B cell (primary cell): ENCODE measurements at regions not wholly inside any gene's neighbourhood (a gene's known extent, or its start where the extent isn't known, plus 50 kb on each side); places are given as distances from the start of the nearest gene placed in this dataset.

Source experiments
- ATAC-seq: fragments of 200-7000 bp; cut with Tn5 transposase; one replicate; pipeline ENCODE4 v1.10.0; 2021; ENCODE audit warnings: low read depth, mild to moderate bottlenecking, moderate number of reproducible peaks, moderate library complexity
- CTCF ChIA-PET: fragments of 350-600 bp; sonication (Branson Sonifier 250); formaldehyde crosslinking; loops from one replicate; lab custom pipeline; 2021; ENCODE audit warnings: antibody characterized with exemption, inconsistent platforms; lab: Charles Lee
- POLR2A ChIA-PET: fragments of 350-600 bp; sonication (Branson Sonifier 250); formaldehyde crosslinking; loops from one replicate; lab custom pipeline; 2021; ENCODE audit warnings: antibody characterized with exemption; lab: Charles Lee
- DNase-seq: peaks from one replicate; pipeline ENCODE4 v3.0.0; 2013
- H2AFZ ChIP-seq: 2 replicates; pipeline ENCODE4 v1.6.1; 2012; ENCODE audit warnings: mild to moderate bottlenecking, low read depth, low read length; ENCODE audit not compliant: insufficient read depth, poor library complexity, severe bottlenecking
- H3K27ac ChIP-seq, 2 donors: 1 replicate in 1 of 2; 2 replicates in 1 of 2; pipeline ENCODE4 v1.5.1; 2012 to 2013; ENCODE audit warnings: low read length in 2 of 2, mild to moderate bottlenecking in 2 of 2, moderate library complexity in 1 of 2
- H3K27me3 ChIP-seq, 4 experiments: fragments of 200-600 bp in 1 of 4; sonication (generic) in 1 of 4; replicated peaks in 1 of 4; 1 replicate in 2 of 4; 2 replicates in 2 of 4; pipeline versions ENCODE4 v1.6.1 to v1.7.0; 2013 to 2016; ENCODE audit warnings: low read length in 3 of 4, mild to moderate bottlenecking in 2 of 4, mixed read lengths in 1 of 4, moderate library complexity in 1 of 4; ENCODE audit not compliant: insufficient read depth in 4 of 4, control insufficient read depth in 3 of 4; ENCODE audit errors: control extremely low read depth in 1 of 4
- H3K36me3 ChIP-seq, 2 experiments: replicated peaks in 1 of 2; 1 replicate in 1 of 2; 2 replicates in 1 of 2; pipeline versions ENCODE4 v1.6.1 to v1.7.1; 2013; ENCODE audit warnings: low read length in 1 of 2; ENCODE audit not compliant: insufficient read depth in 2 of 2, control insufficient read depth in 1 of 2; ENCODE audit errors: control extremely low read depth in 1 of 2, extremely low read depth in 1 of 2
- H3K4me1 ChIP-seq, 2 donors: fragments of 200-600 bp in 1 of 2; sonication (generic) in 1 of 2; 1 replicate in 1 of 2; 2 replicates in 1 of 2; pipeline versions ENCODE4 v1.5.1 to v1.6.1; 2013 to 2017; ENCODE audit warnings: low read length in 2 of 2; ENCODE audit not compliant: control insufficient read depth in 2 of 2, insufficient read depth in 2 of 2
- H3K4me2 ChIP-seq: replicated peaks from 2 replicates; pipeline ENCODE3; 2012; ENCODE audit warnings: mild to moderate bottlenecking, low read depth, low read length; ENCODE audit not compliant: poor library complexity, severe bottlenecking
- H3K4me3 ChIP-seq, 5 experiments: fragments of 200-600 bp in 1 of 5; sonication (generic) in 1 of 5; 1 replicate in 3 of 5; 2 replicates in 2 of 5; pipeline versions ENCODE4 v1.5.1 to v1.7.0; 2011 to 2016; ENCODE audit warnings: low read length in 4 of 5, mild to moderate bottlenecking in 4 of 5, low read depth in 2 of 5, control low read depth in 1 of 5, moderate library complexity in 1 of 5; ENCODE audit not compliant: insufficient read depth in 1 of 5; ENCODE audit errors: control extremely low read depth in 1 of 5, extremely low read depth in 1 of 5
- H3K79me2 ChIP-seq: fragments of 200-600 bp; sonication (generic); one replicate; pipeline ENCODE4 v1.6.0; 2016; ENCODE audit warnings: low read length; ENCODE audit not compliant: control insufficient read depth, insufficient read depth
- H3K9ac ChIP-seq: fragments of 200-600 bp; sonication (generic); 2 replicates; pipeline ENCODE4 v1.6.1; 2017; ENCODE audit warnings: mild to moderate bottlenecking, low read length, moderate library complexity
- H3K9me3 ChIP-seq, 3 donors: one replicate each; pipeline versions ENCODE4 v1.6.1 to v1.7.1; 2013; ENCODE audit warnings: low read length in 2 of 3; ENCODE audit not compliant: control insufficient read depth in 2 of 3, insufficient read depth in 1 of 3; ENCODE audit errors: control extremely low read depth in 1 of 3
- H4K20me1 ChIP-seq: 2 replicates; pipeline ENCODE4 v1.6.0; 2012; ENCODE audit warnings: mild to moderate bottlenecking, low read length; ENCODE audit not compliant: insufficient read depth, control insufficient read depth, poor library complexity, severe bottlenecking
- H3K27ac Mint-ChIP-seq: one replicate; pipeline ENCODE4 v1.8.0; 2021; ENCODE audit warnings: mixed read lengths
- H3K27me3 Mint-ChIP-seq: one replicate; pipeline ENCODE4 v1.8.0; 2021; ENCODE audit warnings: mixed read lengths
- H3K4me1 Mint-ChIP-seq: one replicate; pipeline ENCODE4 v1.8.0; 2021; ENCODE audit warnings: mixed read lengths
- H3K4me3 Mint-ChIP-seq: one replicate; pipeline ENCODE4 v1.8.0; 2021; ENCODE audit warnings: mixed read lengths
- H3K9me3 Mint-ChIP-seq: one replicate; pipeline ENCODE4 v1.8.0; 2022; ENCODE audit warnings: mixed read lengths; ENCODE audit not compliant: insufficient read depth
- EZH2 ChIP-seq: IDR thresholded peaks from 2 replicates; pipeline ENCODE4 v1.6.1; 2012; ENCODE audit warnings: borderline replicate concordance, low read depth, mild to moderate bottlenecking, moderate library complexity, low read length; ENCODE audit not compliant: insufficient read depth, poor library complexity, severe bottlenecking
- WGBS: methylation state at CpG from one replicate; pipeline ENCODE4 v1.1.5; 2013; ENCODE audit warnings: missing lambda C conversion rate; ENCODE audit not compliant: insufficient coverage; 5-methylcytosine and 5-hydroxymethylcytosine counted together
- intact Hi-C: fragments of 100-400 bp; cut with micrococcal nuclease; formaldehyde crosslinking; loops from one replicate; pipeline ENCODE4 v1.10.0; 2022
- TF ChIP-seq, protein P1 (sequence below): fragments of 200-600 bp; IDR thresholded peaks from one replicate; pipeline ENCODE4 v1.8.0; 2022; ENCODE audit warnings: antibody characterized with exemption, mild to moderate bottlenecking

DNA sequence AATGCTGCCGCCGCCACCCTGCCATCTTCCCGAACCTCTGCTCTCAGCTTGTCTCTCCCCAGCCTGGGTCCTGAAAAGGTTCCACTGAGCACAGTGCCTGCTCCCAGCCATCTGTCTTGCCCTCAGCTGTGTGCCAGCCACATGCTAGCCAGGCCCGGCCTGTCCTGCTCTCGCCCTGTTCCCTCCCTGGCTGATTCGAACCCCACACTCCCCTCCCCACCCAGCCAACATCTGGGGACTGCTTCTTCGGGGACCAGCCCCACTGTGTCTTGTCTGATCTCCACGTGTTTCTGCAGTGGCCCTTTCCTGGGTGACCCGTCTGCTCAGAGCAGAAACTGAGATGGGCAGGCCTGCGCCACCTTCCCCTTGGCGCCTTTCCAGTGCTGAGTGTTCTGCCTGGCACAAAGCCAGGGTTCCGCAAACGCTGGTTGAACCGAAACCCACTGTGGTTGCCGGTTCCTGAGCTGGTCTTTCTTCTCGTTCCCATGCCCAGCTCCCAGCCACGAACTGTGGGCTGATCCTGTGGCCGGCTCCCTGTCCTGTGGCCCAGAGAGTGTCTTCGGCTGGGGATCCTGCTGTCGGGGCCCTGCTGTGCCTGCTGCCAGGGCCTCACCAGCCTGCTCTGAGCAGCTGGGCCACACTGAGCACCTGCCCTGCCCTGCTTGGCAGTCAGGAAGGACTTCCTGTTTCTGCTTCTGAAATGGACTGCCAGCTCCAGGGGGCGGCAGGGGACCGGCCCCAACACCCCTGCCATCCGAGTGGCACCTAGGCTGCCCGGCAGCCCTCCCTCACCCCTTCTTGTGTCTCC, 62.7 kb upstream of the KLF13 start:
- H3K27ac ChIP-seq, result peak overlapping the region; percentile 81 to 90
- WGBS, result 12% methylated on average over 24 of the region's 24 CpGs
- Mint-ChIP-seq H3K27me3 (no peaks in the 10 kb centered on the region), H3K27ac (peak overlapping the region; percentile 96), H3K9me3 (no peaks in the 10 kb centered on the region), H3K4me3 (peak overlapping the region; percentile 60), H3K4me1 (peaks cover 79% of the 10 kb centered on the region)
- H3K9ac ChIP-seq, result peak overlapping the region; percentile 43
- TF ChIP-seq, protein P1, sequence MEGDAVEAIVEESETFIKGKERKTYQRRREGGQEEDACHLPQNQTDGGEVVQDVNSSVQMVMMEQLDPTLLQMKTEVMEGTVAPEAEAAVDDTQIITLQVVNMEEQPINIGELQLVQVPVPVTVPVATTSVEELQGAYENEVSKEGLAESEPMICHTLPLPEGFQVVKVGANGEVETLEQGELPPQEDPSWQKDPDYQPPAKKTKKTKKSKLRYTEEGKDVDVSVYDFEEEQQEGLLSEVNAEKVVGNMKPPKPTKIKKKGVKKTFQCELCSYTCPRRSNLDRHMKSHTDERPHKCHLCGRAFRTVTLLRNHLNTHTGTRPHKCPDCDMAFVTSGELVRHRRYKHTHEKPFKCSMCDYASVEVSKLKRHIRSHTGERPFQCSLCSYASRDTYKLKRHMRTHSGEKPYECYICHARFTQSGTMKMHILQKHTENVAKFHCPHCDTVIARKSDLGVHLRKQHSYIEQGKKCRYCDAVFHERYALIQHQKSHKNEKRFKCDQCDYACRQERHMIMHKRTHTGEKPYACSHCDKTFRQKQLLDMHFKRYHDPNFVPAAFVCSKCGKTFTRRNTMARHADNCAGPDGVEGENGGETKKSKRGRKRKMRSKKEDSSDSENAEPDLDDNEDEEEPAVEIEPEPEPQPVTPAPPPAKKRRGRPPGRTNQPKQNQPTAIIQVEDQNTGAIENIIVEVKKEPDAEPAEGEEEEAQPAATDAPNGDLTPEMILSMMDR, result no peak
- no peak for TF ChIP-seq EZH2
- DNase-seq (peak; percentile 94), ATAC-seq (peak; percentile 50)
- peak overlapping the region in 2 of 5 experiments; percentile 23 to 24 for H3K4me3 ChIP-seq
- intact Hi-C loops, result loop anchor here (1.0 to 5.0 kb wide), 5 partner anchors 38 to 223 kb away; no protein-coding TSS in a partner anchor
- H3K27me3 ChIP-seq, result no peaks in the 10 kb centered on the region
- H3K9me3 ChIP-seq, result no peaks in the 10 kb centered on the region
- ChIA-PET CTCF (interaction anchor here (0.7 to 7.4 kb wide), 32 partner anchors 8 to 369 kb away, joined by 3 to 60 read pairs (median 5); partner anchors contain the start of gene KLF13), POLR2A (interaction anchor here (0.6 to 8.1 kb wide), 13 partner anchors 9 to 290 kb away, joined by 3 to 137 read pairs (median 7); partner anchors contain the start of gene KLF13)
- peak overlapping the region; percentile 76 for H2AFZ ChIP-seq
- peaks cover 8% of the 10 kb centered on the region for H3K79me2 ChIP-seq
- peaks cover 70 to 76% of the 10 kb centered on the region in 2 donors for H3K4me1 ChIP-seq
- no peaks in the 10 kb centered on the region for H3K36me3 ChIP-seq
- no peaks in the 10 kb centered on the region for H4K20me1 ChIP-seq
- H3K4me2 ChIP-seq, result peak overlapping the region; percentile 86
